ENCODE measurements at regions not wholly inside any gene's neighbourhood (a gene's known extent, or its start where the extent isn't known, plus 50 kb on each side); places are given as distances from the start of the nearest gene placed in this dataset.
A peak's percentile ranks its signal among the peaks of the same experiment; 100 is the strongest.
"Not testable (repeated sequence)": the region's sequence is repeated elsewhere in the genome, so short reads cannot be mapped to it uniquely, and the experiment has no call there.

DNA sequence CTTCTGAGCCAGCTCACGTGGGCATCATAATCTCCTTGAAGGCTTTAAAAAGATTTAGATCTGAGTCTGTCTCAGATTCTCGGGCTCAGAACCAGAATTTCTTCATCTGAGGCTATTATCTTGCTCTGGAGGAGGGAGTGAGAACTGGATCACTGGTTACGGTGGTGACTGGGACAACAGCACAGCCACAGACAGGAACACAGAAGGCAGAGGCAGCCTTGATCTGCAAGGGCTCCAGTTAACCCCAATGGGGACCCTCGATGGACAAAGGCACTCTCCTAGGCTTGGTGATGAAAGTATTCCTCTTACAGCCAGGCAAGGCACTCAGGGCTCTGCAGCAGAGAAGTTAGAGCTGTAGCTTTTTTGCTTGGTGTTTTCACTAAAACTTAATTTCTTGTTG is 87.7 kb upstream of the POTEM start:
- peak; percentile 57; the same call in 2 of the 3 replicates for ATAC-seq

DNA sequence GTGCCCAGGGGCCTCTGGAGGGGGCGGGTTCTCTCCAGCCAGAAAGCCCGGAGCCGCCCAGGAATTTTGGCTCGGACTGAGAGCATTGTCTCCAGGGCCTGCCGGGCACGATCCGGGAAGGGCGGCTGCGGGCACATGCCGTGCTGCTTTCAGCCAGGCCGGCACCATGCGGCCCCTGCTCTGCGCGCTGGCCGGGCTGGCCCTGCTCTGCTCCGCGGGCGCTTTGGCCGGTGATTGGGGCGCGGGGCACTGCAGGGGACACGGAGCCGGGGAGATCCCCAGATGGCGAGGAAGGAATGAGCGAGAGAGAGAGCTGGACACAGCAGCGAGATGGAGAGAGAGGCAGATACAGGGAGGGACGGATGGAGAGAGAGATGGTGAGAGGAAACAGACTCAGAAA is 86.7 kb upstream of the POTEM start:
- peak; percentile 47 for ATAC-seq

DNA sequence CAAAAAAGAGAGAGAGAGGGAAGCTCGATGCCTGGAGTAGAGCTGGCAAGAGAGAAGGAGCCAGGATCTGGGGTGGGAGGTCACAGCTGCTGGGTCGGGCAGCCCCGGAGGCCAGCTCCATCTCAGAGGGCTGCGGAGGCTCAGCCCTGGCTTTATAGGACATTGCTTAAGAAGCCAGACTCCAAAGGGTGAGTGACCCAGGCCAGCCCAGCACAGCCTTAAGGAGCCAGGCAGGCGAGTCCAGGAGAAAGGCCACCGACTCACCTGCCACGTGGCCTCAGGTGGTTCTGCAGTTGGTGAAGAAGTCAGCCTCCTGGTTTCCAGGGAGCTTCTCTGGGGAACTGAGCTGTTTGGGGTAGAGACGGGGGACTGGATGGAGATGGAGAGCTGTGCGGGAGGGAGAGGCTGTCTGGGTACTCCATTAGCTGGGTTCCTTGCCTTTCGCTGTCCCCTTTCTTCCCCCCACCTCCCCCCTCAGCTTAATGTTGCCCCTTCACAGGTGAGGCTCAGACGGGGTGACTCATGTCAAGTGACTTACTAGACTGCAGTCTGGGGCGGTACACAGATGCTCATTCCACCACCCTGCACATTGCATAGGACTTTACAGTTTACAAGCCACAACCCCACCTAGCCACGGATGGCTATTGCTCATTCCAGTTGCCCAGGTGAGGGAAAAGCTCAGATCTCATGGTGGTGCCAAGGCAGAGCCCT is 85.9 kb upstream of the POTEM start:
- ATAC-seq = peak; percentile 44

DNA sequence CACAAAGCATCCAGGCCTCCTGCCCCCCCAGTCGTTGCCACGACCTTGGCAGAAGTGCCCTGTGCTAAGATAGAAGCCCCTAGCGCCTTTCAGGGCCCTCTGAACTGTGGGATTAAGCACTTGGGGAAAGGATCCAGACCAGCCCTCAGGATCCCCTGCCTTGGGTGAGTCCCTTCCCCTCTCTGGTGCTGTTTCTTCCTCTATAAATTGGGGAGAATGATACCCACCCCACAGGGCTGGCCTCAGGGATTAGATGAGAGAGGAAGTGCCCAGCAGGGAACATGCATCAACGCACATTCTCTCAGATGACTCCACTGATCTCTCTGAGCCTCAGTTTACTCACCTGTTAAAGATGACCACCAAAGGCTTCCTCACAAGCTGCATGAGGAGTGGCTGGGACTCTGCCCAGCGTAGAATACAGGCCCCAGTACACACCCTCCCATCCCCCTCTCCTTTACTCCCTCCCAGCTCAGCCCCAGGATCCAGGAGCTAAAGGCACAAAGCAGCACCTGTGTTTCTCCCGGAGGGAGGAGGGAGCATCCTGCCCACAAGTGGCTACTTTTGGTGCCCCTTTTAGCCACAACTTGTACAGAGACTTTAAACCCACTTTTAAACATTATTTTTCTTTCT is 85.3 kb upstream of the POTEM start:
- ATAC-seq = not testable (repeated sequence)

DNA sequence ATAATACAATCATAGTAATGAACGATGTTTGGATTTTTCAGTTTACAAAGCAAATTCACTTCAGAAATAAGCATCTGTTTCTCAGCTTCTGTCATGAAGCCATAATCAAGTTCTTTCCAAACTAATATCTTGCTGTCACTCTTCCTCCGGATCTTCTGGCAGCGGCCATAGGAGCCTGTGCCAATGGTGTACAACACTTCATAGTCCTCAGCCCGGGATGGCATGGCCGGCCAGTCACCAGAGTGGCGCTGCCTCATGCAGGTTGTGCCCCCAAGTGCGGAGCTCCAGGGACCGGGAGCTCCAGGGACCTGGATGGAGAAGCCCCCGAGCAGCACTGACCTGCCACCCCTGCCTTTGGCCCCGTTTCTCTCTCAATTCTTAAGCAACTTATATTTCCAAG is 77.0 kb upstream of the POTEM start:
- not testable (repeated sequence) for ATAC-seq

DNA sequence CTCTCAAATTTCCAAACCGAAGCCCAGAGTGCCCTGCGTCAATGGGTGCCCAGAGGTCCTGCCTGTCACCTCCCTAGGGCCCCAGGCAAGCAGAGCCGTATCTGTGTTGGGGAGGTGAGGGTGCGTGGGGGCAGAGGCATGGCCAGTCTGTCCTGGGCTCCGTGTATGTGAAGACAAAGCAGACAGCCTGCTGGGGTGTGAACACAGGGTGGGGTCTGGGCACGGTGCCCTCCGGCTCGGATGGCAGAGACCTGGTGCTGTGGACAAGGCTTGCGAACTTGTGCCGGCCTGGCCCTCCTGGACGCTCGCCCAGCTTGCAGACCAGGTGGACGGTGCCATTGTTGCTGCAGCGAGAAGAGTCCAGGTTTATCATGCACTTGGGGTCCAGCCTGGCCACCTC is 53.4 kb upstream of the POTEM start:
- ATAC-seq = not testable (repeated sequence)

DNA sequence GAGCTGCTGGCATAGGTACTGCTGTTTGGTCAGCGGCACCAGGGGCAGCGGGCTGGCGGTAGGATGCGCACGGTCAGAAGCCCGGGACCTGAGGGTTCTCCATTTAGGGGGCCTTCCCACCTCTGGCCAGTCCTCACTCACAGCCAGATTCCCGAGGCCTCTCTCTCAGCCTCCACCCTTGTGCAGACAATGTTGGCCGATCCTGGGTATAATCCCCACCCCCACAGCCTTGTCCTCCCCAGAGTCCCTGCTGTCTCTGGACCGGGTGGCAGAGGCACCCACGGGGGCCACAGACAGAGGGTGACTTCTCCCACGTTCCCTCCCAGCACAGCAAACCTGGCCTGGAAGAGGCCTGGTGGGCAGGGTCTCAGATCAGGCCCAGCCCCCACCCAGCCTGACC is 52.7 kb upstream of the POTEM start:
- not testable (repeated sequence) for ATAC-seq
